PFSK-1 (cell line): ENCODE measurements at regions not wholly inside any gene's neighbourhood (a gene's known extent, or its start where the extent isn't known, plus 50 kb on each side); places are given as distances from the start of the nearest gene placed in this dataset.

Experiments used
- FOXP2 ChIP-seq: optimal IDR thresholded peaks from 2 replicates; pipeline ENCODE3; 2011; ENCODE audit warnings: borderline replicate concordance, control low read depth, inconsistent platforms; ENCODE audit not compliant: insufficient read depth; ENCODE audit errors: extremely low read length, extremely low read depth
- POLR2AphosphoS5 ChIP-seq: IDR thresholded peaks from 2 replicates; pipeline ENCODE4 v1.6.1; 2012; ENCODE audit warnings: low read depth, mild to moderate bottlenecking, control low read depth, low read length, moderate library complexity
- REST ChIP-seq, 2 experiments: IDR thresholded peaks; 2 replicates each; pipeline versions ENCODE4 v1.6.1 to v1.8.0; 2011 to 2012; ENCODE audit warnings: low read depth in 2 of 2, low read length in 2 of 2, control low read depth in 1 of 2, inconsistent platforms in 1 of 2, mild to moderate bottlenecking in 1 of 2, moderate library complexity in 1 of 2; ENCODE audit not compliant: insufficient read depth in 1 of 2
- SIN3A ChIP-seq: IDR thresholded peaks from 2 replicates; pipeline ENCODE4 v1.6.1; 2012; ENCODE audit warnings: mild to moderate bottlenecking, low read length, moderate library complexity, borderline replicate concordance; ENCODE audit not compliant: insufficient read depth
- TAF1 ChIP-seq: IDR thresholded peaks from 2 replicates; pipeline ENCODE4 v1.6.1; 2012; ENCODE audit warnings: low read length, control low read depth, borderline replicate concordance; ENCODE audit not compliant: insufficient read depth

GRCh38 chr14:53285821-53286220 lies 132.7 kb upstream of the DDHD1 start:
- TF ChIP-seq REST (IDR thresholded peaks at IDR 0.05; ENCODE audit: insufficient read depth in 1 of 2, low read depth in 2 of 2, low read length in 2 of 2), result no peak
- TF ChIP-seq POLR2AphosphoS5, result no peak
- no peak for TF ChIP-seq TAF1
- TF ChIP-seq SIN3A, result no peak
- no peak for TF ChIP-seq FOXP2

GRCh38 chr14:53285064-53285463 lies 131.9 kb upstream of the DDHD1 start:
- TF ChIP-seq SIN3A, result no peak
- no peak for TF ChIP-seq FOXP2
- no peak for TF ChIP-seq POLR2AphosphoS5
- TF ChIP-seq TAF1, result no peak
- TF ChIP-seq REST (IDR thresholded peaks at IDR 0.05; ENCODE audit: insufficient read depth in 1 of 2, low read depth in 2 of 2, low read length in 2 of 2), result no peak

- TF ChIP-seq SIN3A (no peak), TAF1 (no peak), FOXP2 (no peak), POLR2AphosphoS5 (no peak), REST (IDR thresholded peaks at IDR 0.05; ENCODE audit: insufficient read depth in 1 of 2, low read depth in 2 of 2, low read length in 2 of 2) (no peak)
Measured at GRCh38 chr14:53278602-53279506, 125.7 kb upstream of the DDHD1 start.

- no peak for TF ChIP-seq POLR2AphosphoS5
- no peak for TF ChIP-seq TAF1
- TF ChIP-seq REST (IDR thresholded peaks at IDR 0.05; ENCODE audit: insufficient read depth in 1 of 2, low read depth in 2 of 2, low read length in 2 of 2), result no peak
- TF ChIP-seq FOXP2, result no peak
- no peak for TF ChIP-seq SIN3A
Measured at GRCh38 chr14:53273671-53274072, 120.5 kb upstream of the DDHD1 start.
